Thyroid gland (tissue), 4 donors: ENCODE measurements at regions not wholly inside any gene's neighbourhood (a gene's known extent, or its start where the extent isn't known, plus 50 kb on each side); places are given as distances from the start of the nearest gene placed in this dataset.

Experiments used
- DNase-seq, 2 donors: peaks; one replicate each; pipeline ENCODE4 v3.0.0-alpha.2; 2019
- H3K27ac ChIP-seq, 3 donors: fragments of 200-600 bp; sonication (generic); 1 replicate in 2 of 3; 2 replicates in 1 of 3; pipeline ENCODE4 v1.5.1; 2016 to 2019; ENCODE audit warnings: mild to moderate bottlenecking in 1 of 3, moderate library complexity in 1 of 3
- H3K27me3 ChIP-seq: fragments of 200-600 bp; sonication (generic); one replicate; pipeline ENCODE4 v1.5.1; 2019
- H3K36me3 ChIP-seq, 2 donors: fragments of 200-600 bp; sonication (generic); one replicate each; pipeline ENCODE4 v1.5.1; 2016 to 2019
- H3K4me1 ChIP-seq, 2 donors: fragments of 200-600 bp; sonication (generic); one replicate each; pipeline ENCODE4 v1.5.1; 2017 to 2019
- H3K4me3 ChIP-seq, 3 donors: fragments of 200-600 bp; sonication (generic); replicated peaks in 1 of 3; 1 replicate in 2 of 3; 2 replicates in 1 of 3; pipeline ENCODE4 v1.5.1; 2016; ENCODE audit warnings: mild to moderate bottlenecking in 1 of 3
- H3K9me3 ChIP-seq: fragments of 200-600 bp; sonication (generic); one replicate; pipeline ENCODE4 v1.5.1; 2017
- CTCF ChIP-seq, 6 experiments: fragments of 200-600 bp in 3 of 6; fragments of 450-650 bp in 3 of 6; sonication (generic) in 3 of 6; IDR thresholded peaks; one replicate each; pipeline ENCODE4 v1.5.1; 2016 to 2019; ENCODE audit warnings: antibody characterized with exemption in 6 of 6, mild to moderate bottlenecking in 2 of 6, inconsistent platforms in 1 of 6, moderate library complexity in 1 of 6
- POLR2A ChIP-seq, 2 donors: fragments of 450-650 bp; IDR thresholded peaks; one replicate each; pipeline ENCODE4 v1.6.1; 2017; ENCODE audit warnings: antibody characterized with exemption in 2 of 2, mild to moderate bottlenecking in 2 of 2, moderate library complexity in 1 of 2
- WGBS, 2 donors: methylation state at CpG; one replicate each; pipeline ENCODE4 v1.1.5; 2017; 5-methylcytosine and 5-hydroxymethylcytosine counted together
- intact Hi-C: fragments of 100-400 bp; cut with DNase I; formaldehyde crosslinking; loops from one replicate; pipeline ENCODE4 v1.15.1; 2023

DNA sequence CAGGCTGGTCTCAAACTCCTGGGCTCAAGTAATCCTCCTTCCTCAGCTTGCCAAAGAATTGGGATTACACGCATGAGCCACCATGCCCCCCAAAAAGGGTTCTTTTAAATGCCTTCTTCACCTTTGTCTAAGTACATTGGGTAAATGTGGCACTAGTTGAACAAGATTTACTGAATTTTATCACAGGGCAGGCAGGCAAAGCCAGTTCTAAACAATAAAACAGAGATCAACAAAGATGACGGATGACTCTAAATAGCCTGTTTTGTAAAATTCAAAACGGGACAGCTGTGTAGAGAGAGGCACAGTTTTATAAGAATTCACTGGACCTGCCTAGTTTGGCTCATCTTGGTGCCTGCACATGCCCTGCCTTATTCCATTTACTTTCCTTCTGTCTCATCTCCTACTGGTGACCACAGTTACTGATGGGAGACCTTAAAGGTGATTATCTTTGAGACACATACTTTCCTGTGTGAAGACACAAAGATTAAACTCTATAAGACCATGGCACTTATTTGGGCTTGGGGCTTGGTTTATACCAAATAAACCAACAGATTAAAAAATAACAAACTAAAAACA is 149.6 kb upstream of the DMRT1 start:
- Histone ChIP-seq H3K36me3 (no peaks in the 10 kb centered on the region), H3K9me3 (no peaks in the 10 kb centered on the region), H3K27me3 (no peaks in the 10 kb centered on the region), H3K4me1 (peaks cover 70 to 79% of the 10 kb centered on the region in 2 donors), H3K27ac (peak overlapping the region; percentile 96 to 99 (median 98)), H3K4me3 (no peak overlapping the region)
- peak in 1 of 2 donors; percentile 35 for TF ChIP-seq POLR2A (IDR thresholded peaks at IDR 0.05)
- TF ChIP-seq CTCF (IDR thresholded peaks at IDR 0.05) = no peak
- WGBS, 2 donors = 54 to 58% methylated on average over 3 of the region's 3 CpGs
- peak; percentile 17 to 35 for DNase-seq
- intact Hi-C loops = loop anchor here (10.0 kb wide), 1 partner anchor 47 kb away; no protein-coding TSS in a partner anchor

DNA sequence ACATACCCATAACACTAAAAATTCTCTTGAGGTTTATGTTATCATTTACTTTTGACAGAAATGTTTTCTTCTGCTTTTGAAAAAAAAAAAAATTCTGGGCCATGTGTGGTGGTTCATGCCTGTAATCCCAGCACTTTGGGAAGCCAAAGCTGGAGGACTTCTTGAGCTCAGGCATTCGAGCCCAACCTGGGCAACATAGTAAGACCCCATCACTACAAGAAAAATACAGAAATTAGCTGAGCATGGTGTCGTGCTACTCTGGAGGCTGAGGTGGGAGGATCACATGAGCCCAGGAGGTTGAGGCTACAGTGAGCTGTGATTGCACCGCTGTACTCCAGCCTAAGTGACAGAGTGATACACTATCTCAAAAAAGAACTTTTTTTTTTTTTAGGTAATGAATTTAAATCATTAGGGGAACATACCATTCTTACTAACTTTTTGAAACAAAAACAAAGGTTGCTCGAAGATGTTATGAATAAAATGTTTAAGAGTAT is 148.8 kb upstream of the DMRT1 start:
- Histone ChIP-seq H3K27ac (peak overlapping the region; percentile 96 to 99 (median 98)), H3K36me3 (no peaks in the 10 kb centered on the region), H3K27me3 (no peaks in the 10 kb centered on the region), H3K4me1 (peaks cover 68 to 73% of the 10 kb centered on the region in 2 donors), H3K9me3 (no peaks in the 10 kb centered on the region), H3K4me3 (no peak overlapping the region)
- WGBS, 2 donors = 81 to 89% methylated on average over 4 of the region's 4 CpGs
- TF ChIP-seq CTCF (IDR thresholded peaks at IDR 0.05) (no peak), POLR2A (IDR thresholded peaks at IDR 0.05) (no peak)
- intact Hi-C loops = loop anchor here (10.0 kb wide), 1 partner anchor 48 kb away; no protein-coding TSS in a partner anchor
- DNase-seq = no peak

DNA sequence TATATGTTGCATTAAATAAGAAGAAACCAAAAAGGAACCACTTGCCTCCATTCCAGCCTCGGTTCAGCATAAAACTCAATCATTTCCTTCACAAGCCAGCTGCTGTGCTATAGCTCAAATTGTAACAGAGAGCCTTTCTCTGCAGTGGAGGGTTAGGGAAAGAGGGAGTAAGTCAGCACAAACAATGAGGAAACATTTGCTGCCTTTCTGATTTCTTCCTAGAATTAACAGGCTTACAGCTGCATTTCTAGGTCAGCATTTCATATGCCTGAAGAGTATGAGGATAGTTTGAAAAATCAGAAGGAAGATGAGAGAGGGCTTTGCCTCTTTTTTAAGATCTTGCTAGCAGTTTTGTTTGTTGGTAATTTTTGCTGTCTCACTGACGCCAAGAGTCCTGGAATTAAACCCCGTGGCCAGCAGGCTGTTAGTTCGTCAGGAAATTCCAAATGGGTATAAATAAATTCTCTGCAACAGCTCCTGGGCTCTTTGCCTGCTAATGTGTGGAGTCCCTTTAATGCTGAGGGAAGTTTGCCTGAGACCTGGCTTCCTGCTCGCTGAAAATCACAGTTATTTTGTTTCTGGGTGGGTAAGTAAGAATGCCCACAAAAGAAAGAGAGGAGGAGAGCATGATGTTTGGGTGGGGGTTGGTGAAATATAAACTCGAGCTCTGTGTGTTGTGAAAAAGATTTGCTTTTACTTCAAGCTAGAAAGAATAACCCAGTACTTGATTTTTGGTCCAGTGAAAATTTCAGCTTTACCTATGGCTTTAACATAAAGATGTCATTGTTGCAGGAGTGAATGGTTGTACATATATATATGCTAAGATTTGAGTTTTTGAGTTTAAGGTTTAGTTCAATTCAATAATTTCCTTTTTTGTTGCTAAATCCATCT is 148.1 kb upstream of the DMRT1 start:
- no peak overlapping the region for H3K4me3 ChIP-seq
- peak; percentile 51 to 65 for DNase-seq
- peak in 2 of 6 experiments; percentile 7 to 28 for TF ChIP-seq CTCF (IDR thresholded peaks at IDR 0.05)
- peak in 1 of 2 donors; percentile 72 for TF ChIP-seq POLR2A (IDR thresholded peaks at IDR 0.05)
- no peaks in the 10 kb centered on the region for H3K27me3 ChIP-seq
- H3K4me1 ChIP-seq = peaks cover 60 to 73% of the 10 kb centered on the region in 2 donors
- peak overlapping the region; percentile 96 to 99 (median 98) for H3K27ac ChIP-seq
- intact Hi-C loops = loop anchor here (10.0 kb wide), 1 partner anchor 49 kb away; no protein-coding TSS in a partner anchor
- H3K9me3 ChIP-seq = no peaks in the 10 kb centered on the region
- 3 to 8% methylated on average over 6 of the region's 6 CpGs for WGBS, 2 donors
- H3K36me3 ChIP-seq = no peaks in the 10 kb centered on the region

- H3K4me3 ChIP-seq = no peak overlapping the region
- H3K4me1 ChIP-seq = peaks cover 57 to 75% of the 10 kb centered on the region in 2 donors
- H3K9me3 ChIP-seq = no peaks in the 10 kb centered on the region
- H3K27ac ChIP-seq = peak overlapping the region; percentile 96 to 99 (median 98)
- no peaks in the 10 kb centered on the region for H3K36me3 ChIP-seq
- H3K27me3 ChIP-seq = no peaks in the 10 kb centered on the region
- TF ChIP-seq CTCF (IDR thresholded peaks at IDR 0.05) = no peak
- no peak for TF ChIP-seq POLR2A (IDR thresholded peaks at IDR 0.05)
- intact Hi-C loops = loop anchor here (10.0 kb wide), 1 partner anchor 49 kb away; no protein-coding TSS in a partner anchor
- WGBS, 2 donors = 18 to 26% methylated on average over 1 of the region's 1 CpG
- no peak for DNase-seq
Measured at GRCh38 chr9:694092-694402, 147.4 kb upstream of the DMRT1 start.
